ENCODE measurements at regions not wholly inside any gene's neighbourhood (a gene's known extent, or its start where the extent isn't known, plus 50 kb on each side); places are given as distances from the start of the nearest gene placed in this dataset.

DNA sequence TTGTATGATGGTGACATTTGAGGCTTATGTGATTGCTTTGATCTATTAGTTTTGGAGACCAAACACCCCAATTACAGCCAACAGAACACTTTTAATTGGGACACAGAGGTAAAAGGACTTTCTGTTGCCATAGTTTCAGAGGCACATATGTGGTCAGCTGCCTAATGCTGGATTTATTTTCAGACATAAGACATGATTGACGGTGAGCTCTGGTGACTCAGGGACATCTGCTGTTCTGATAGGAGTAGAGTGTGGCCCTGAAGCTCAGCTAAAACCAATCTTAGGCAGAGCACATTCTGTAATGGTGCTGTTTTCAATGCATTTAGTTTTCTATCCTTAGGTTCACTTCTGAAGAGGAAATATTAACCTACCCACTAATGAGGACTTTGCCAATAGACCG, 247.1 kb downstream of the UTP18 start:
- TF ChIP-seq, protein P1, sequence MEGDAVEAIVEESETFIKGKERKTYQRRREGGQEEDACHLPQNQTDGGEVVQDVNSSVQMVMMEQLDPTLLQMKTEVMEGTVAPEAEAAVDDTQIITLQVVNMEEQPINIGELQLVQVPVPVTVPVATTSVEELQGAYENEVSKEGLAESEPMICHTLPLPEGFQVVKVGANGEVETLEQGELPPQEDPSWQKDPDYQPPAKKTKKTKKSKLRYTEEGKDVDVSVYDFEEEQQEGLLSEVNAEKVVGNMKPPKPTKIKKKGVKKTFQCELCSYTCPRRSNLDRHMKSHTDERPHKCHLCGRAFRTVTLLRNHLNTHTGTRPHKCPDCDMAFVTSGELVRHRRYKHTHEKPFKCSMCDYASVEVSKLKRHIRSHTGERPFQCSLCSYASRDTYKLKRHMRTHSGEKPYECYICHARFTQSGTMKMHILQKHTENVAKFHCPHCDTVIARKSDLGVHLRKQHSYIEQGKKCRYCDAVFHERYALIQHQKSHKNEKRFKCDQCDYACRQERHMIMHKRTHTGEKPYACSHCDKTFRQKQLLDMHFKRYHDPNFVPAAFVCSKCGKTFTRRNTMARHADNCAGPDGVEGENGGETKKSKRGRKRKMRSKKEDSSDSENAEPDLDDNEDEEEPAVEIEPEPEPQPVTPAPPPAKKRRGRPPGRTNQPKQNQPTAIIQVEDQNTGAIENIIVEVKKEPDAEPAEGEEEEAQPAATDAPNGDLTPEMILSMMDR (IDR thresholded peaks at IDR 0.05): no peak
- no peak for TF ChIP-seq POLR2AphosphoS5 (IDR thresholded peaks at IDR 0.05)
- no peak for TF ChIP-seq POLR2A (IDR thresholded peaks at IDR 0.05)
